GF-D8 (cell line): ENCODE measurements at regions not wholly inside any gene's neighbourhood (a gene's known extent, or its start where the extent isn't known, plus 50 kb on each side); places are given as distances from the start of the nearest gene placed in this dataset.
"Not testable (repeated sequence)": the region's sequence is repeated elsewhere in the genome, so short reads cannot be mapped to it uniquely, and the experiment has no call there.

Source experiments
- DNase-seq: peaks from one replicate; lab custom pipeline; 2025; lab: John Stamatoyannopoulos, UW

DNA sequence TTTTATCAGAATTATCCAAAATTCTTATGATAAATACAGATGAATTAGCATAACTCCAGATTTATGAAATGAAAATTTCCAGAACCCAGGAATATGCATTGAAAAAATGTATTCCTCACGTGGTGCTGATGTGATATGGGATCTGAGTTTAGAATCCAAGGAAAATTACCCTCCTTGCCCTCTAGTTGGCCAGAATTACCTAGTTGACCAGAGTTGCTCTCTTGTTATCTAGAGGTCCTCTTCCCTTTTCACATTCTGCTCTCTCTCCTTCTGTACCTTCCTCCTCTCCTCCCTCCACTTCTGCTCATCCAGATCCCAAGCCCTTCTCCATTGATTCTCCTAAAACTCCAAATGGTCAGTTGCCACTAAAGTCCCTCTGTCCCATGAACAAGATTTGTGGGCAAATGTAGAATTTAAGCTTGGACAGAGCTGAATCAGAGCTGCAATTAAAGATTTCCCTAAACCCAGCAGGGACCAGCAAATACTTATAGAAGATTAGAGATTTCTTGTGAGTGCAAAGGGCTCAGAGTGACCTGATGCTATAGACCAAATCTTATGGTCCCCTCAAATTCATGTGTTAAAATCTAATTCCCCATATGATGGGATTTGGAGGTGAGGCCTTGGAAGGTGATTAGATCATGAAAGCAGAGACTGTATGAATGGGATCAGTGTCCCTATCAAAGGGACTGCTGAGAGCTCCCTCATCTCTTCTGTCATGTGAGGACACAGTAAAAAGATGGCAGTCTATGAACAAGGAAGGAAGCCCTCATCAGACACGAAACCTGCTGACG, 103.2 kb upstream of the IGLL5 start:
- DNase-seq = no peak

DNA sequence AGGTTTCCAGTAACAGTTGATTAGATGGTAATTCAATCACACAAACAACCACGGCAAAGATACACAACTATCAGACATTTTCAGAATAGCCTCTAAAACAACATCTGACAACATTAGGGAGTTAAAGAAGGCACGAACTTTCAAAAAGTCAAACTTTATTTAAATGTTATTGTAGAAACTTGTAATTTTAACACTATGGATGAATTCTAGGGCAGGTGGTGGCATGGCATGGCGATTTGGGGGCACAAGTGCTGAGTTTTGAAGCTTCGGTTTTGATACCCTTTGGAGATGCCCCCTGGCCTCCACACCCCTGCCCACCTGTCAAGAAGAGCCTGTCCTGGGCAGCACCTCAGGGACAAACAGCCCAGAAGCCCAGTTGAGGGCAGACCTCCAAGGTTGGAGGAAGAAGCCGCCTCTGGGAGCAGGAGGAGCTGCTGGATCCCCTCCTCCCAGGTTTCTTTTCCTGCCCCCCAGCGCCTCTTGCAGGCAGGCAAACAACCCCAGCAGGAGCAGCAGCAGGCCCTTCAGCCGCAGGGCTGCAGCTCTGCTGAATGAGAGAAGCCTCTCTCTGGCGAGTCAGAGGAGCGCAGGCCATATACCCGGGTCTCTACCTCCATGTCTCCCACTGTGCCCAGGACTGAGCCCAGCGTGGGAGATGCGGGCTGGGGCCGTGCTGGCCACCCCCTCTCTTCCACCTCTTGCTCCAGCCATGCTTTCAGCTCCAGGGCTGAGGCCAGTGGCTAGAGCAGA, 102.1 kb upstream of the IGLL5 start:
- no peak for DNase-seq

DNA sequence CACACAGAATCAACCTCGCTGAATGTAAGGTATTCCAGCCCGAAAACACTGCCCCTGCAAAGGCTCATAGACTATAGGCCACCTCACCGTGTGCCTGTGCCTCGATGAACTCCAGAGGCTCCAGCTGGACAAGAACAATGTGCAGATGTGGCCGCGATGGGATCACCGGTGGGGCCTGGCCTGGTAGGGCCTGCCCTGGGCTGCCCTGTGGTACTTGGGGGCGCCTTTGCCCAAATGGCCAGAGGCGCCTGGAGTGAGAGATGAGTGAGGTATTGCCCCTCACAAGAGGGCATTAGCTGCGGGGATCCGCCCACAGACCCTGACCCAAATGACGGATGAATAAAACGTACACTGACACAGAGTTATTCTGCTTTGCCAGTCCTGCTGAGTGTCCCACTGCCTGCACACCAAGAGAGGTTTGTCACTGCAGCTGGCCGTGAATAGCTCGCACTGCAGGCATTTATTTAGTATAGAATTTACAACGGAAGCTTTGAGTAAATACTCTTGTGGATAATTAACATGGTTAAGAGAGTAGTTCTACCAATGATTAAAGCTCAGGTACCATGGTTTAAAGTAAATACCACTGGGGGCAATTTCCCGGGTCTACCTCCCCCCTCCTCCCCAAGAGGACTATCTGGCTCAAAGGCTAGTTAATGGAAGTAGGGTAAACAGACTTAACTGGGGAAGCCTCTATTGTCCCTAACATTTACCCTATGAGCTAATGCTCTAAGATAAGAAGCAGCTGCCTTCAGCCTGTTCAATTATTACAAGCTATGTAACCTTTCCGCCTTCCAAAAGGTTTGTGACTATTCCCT, 101.1 kb upstream of the IGLL5 start:
- no peak for DNase-seq

DNA sequence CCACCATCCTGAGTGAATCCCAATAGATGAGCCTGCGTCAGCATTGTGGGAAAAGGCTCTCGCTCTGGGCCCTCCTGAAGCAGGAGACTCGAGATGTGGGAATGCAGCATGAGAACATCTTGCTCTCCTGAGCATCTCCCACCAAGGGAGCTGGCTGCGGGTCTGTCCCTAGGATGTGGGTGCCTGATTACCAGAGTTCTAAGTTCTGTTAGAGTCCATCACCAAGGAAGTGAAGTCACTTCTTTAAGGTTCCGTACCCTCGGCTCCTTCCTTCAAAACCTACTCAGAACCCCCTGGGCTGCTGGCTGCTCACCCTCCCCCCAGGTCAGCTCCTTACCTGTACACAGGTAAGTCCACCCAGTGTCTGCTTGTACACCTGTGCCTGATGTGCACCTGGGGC, 100.5 kb upstream of the IGLL5 start:
- DNase-seq = no peak

DNA sequence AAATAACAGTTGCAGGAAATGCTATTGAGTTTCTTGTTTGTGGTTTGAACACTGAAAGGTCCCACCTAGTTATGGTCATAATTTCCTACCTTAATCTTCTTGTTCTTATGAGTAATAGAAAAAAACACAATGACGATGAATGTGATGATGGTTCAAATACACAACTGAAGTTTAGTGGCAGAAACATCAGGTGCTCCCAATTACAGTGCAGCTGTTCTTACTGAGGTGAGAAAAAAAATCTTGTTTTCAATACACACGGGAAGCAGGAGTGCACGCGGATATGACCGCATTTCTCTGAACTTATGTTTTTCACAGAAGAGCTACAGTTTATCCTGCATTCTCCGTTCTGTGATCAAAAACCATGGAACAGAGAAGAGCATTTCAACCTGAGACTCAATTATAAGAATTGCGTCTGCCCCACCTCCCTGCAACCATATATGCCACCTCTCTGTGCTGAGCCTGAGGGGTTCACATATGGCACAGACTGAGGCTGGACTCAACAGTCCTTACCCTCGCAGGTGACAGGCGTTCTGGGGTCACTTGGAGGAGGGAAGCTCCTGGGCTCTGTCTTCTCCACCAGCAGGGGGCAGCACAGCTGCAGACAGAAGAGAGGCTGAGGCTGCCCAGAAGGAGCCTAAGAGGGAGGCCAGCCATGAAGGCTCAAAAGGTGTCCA, 99.7 kb upstream of the IGLL5 start:
- DNase-seq = no peak

DNA sequence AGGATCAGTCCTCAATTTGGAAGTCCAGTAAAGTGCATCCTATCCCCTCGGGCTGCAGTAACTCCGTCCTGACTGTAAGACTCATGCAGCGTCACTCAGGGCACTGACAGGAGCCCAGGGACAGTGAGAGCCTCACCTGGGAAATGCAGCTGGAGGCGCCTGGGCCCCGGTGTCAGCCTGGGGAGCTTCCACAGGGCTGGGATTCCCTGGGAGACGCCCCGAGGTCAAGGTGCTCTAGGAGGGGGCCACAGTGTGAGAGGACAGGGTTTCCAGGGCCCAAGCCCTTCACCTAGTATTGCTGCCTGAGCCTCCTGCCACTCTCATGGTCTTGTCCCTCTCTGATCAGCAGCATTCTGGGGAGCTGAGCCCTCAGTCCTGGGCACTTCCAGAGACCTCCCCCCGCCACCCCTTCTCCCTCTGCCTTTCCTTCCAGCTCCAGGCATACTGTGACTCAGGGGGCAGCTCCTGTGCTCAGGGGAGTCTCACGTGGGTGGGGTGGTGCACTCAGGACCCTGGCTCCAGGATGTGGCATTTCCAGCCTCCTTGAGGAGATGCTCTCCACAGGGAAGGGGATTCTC, 99.1 kb upstream of the IGLL5 start:
- no peak for DNase-seq

DNA sequence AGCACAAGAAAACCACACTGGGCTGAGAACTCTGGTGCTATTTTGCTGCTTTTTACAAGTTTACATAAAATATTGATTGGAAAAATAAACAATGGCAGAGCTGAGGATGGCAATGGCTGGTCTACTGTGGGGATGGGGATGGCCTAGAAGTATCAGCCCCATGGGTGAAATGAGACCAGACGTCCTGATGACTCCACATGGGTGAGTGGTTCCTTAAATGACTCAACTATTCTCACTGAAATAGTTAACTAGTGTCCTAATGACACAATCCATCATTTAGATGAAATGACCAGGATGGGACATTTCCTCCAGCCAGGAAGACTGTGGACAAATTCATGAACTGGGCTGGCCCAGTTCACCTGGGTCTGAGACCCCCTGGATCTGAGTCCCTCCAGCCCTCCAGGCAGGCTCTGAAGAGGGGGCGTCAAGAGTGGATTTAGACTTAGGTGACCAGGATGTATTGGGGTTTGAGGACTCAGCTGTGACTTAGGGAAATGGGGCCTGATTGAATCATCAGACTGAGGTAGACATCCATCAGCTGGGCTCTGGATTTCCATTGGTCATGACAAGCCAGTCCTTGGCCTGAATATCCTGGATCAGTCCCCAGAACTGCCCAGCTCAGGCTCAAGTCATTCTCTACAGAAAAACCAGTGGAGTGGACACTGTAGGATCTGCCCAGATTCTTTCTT, 98.2 kb upstream of the IGLL5 start:
- no peak for DNase-seq

DNA sequence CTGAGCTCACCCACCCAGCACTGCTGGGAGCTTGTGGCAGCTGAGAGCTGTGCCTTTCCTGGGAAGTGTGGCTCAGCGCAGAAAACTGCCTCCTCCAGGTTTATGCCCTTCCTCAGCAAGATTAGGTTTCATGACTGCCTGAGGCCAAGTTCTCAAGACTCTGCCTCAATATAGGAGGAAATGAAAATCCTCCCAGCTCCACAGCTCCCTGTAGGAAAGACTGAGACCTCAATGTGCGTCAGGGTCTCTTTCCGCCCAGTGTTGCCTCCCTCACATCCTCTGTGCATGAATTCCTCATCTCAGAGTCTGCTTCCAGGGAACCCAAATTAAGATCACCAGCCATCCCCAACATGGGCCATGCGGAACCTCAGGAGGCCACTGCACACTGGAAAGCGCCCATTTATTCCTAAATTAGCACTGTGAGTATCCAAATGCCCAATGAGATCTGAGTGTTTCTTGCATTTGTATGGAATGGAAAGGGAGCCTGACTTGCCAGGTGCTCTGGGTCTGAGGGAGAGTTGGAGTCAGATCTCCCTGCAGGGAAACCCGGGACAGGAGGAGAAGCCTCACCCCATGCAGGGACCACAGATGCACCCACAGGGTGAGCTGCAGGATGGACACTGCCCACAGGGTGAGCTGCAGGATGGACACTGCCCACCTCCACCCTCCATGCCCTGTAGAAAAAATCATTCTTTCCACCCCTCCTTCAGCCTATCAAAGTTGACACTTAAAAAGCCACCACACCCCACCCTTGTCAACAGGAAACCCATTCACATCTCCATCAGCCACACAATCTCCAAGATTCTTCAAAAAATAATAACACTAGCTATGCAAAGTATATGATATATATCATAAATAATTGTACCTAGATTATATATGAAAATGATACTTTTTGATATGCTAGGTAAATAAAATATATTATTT, 97.4 kb upstream of the IGLL5 start:
- no peak for DNase-seq

DNA sequence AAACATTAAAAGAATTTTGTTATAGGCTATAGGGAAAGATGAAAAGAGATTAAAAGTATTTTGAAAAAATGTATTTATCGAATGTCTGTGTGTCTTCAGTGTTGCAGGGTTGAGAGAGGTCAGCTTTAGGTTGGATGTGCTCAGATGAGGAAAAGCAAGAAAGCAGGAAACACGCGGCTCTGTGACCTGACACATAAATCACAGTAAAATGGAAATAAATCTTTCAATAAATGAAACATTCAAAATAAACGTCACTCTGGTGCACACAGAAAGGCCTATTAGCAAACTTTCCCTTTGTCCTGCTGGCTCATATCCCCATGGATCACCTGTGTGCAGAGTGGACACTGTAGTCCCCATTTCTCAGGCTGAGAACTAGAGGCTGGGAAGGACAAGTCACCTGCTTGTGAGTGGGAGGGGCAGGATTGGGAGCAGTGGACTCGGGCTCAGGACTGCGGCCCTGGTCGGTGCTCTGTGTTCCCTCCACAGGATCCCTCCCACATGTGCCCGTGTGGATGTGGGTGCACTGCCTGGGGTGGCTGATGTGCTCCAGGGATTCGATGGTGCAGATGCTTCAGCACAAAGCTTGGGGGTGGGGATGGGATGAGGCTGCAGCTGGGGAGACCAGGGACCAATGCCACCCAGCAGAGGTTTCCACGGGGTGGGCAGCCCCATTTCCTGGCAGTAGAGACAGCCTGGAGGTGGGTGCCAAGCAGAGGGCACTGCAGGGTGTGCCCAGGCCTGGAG, 96.0 kb upstream of the IGLL5 start:
- DNase-seq = no peak

DNA sequence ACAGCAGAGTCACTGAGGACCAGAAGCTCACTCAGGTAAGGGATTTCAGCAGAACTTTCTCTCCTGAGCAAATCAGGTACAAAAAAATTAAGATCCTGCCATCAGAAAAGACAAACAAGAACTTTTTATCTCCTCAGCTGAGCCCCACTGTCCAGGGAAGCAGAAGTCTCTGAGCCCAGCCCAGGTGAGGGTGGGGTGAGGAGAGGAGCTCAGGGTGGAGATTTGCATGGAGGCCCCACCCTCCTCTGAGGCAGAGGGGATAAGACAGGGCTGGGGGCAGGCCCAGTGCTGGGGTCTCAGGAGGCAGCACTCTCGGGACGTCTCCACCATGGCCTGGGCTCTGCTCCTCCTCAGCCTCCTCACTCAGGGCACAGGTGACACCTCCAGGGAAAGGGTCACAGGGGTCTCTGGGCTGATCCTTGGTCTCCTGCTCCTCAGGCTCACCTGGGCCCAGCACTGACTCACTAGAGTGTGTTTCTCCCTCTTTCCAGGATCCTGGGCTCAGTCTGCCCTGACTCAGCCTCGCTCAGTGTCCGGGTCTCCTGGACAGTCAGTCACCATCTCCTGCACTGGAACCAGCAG, 95.3 kb upstream of the IGLL5 start:
- not testable (repeated sequence) for DNase-seq

DNA sequence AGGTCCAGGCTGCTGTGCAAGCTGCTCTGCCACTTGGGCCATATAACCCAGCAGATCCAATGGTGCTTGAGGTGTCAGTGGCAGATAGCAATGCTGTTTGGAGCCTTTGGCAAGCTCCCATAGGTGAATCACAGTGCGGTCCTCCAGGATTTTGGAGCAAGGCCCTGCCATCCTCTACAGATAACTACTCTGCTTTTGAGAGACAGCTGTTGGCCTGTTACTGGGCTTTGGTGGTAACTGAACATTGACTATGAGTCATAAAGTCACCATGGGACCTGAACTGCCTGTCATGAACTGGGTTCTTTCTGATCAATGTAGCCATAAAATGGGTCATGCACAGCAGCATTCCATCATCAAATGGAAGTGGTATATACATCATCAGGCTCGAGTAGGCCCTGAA, 92.0 kb upstream of the IGLL5 start:
- not testable (repeated sequence) for DNase-seq

DNA sequence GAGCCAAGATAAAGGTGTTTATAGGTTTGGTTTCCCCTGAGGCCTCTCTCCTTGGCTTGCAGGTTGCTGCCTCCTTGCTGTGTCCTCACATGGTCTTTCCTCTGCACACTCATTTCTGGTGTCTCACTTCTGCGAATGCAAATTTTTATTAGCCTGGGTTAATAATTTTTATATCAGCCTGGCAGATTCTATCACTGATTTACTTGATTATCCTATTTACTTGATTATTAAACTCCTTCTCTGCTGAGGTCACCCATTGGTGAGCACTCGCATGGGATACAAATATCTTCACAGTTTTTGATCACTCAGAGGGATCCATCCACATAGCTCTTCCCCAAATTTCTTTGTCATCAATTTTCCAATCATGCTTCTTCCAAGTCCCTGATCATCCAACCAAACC, 90.9 kb upstream of the IGLL5 start:
- no peak for DNase-seq

DNA sequence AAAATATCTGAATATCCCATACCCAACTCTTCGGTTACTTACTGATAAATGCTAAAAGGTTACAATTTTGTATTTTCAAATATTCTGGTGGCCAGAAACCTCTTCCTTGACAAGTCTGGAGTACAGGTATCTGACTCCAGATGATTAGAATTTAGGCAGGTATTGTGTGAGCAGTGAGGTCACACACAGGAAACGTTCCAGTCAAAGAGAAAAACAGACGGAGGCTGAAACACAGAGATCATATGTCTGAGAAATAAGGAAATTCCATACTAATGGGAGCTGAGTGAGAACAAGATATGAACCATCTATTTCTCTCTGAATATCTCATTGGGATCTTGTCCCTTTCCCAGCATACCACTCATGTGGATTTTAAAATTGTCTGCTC, 89.4 kb upstream of the IGLL5 start:
- no peak for DNase-seq

DNA sequence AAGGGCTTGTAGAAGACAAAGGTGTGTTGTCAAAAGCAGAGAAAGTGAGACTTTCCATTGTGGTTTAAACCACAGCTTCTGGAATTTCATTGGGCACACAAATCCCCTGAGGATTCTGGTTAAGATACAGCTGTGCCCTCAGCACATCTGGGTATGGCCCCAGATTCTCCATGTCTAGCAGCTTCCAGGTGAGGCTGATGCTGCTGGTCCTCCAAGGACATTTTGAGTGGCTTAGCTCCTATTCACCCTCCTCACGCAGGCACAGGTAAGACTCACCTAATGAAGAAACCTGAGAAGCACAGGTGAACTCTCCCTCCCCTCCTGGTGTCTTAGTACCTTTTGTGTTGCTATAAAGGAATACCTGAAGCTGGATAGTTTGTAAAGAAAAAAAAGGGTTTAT, 88.9 kb upstream of the IGLL5 start:
- no peak for DNase-seq

DNA sequence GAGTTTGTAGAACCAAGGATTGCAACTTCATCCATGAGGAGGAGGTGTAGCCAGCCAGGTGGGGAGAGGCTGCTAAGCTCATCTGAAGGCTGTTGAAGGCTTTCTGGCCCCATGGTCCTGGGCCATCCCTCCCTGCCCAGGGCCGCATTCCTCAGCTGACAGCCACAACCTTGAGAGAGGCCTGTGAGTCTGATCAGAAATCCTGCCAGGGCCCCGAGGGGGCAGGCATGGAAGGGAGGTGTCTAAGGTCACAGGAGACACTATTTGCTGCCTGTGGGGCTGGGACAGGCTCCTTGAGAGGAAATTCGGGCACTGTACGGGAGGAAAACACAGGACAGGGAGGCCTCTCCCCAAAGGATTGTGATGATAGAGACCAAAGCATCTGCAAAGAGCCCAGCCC, 88.1 kb upstream of the IGLL5 start:
- no peak for DNase-seq

DNA sequence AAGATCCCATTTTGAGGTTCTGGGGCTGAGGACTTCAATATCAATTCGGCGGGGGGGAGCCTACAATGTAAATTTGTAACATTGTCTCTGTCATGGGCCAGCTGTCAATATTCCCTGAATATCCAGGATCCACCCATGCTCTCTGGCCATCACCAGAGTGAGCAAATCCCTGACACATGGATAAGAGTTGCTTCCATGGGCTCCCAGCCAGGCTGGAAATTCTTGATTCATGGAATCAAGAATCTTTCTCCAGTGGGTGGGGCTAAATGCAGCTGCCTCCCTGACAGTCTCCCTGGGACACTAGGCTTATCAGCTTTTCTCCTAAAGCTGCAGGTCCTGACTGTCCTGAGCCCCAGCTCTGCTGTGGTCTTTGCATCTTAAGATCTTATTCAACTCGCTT, 86.9 kb upstream of the IGLL5 start:
- no peak for DNase-seq

DNA sequence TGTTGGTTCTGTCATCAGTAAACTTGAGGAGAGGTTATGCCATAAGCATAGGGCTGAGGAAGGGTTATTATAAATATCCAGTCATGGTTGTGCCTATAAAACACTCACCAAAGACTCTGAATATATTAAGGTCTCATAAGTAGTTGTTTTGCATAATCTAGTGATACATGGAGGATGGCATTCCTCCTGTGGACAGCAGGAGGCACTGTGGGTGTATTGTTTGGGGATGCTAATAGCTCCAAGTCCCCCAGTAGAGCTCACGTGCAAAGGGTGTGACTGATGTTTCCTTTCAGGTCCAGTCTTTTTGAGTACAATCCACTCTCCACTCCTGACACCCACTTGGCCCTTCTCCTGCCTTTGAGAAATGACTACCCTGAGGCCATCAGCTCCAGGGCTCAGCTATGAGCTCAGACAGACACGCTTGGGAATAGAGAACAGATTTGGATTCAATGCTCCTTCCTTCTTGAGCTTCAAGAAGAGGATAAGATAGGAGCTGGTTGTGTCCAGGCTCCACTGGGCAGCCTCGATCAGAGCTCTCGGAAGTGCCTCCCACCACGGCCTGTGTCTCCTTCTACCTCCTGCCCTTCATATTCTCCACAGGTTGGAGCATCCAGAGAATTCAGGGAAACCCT, 85.2 kb upstream of the IGLL5 start:
- DNase-seq = no peak

DNA sequence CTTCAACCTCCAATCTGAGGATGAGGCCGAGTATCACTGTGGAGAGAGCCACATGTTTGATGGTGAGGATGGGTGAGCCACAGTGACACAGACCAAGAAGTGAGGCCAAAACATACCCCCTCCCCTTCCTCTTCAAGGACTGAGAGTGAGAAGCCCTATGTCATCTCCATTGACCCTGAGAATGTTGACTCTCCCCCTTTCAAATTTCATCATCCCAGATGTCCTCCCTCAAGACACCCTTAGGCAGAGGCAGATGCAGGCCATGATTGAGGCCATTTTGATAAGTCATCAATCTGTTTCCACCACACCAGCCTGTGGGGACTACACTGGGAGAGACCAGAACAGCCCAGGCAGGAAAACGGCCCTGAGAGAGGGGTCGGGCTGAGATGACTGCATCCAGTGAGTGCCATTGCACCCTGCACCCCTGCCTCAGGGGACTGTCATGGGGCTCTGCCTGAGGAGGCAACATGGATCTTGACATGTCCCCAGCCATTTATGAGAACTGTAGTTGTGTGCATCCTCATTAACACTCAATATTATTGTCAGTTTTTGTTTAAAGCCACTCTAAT, 84.2 kb upstream of the IGLL5 start:
- no peak for DNase-seq
